ENCODE measurements at regions not wholly inside any gene's neighbourhood (a gene's known extent, or its start where the extent isn't known, plus 50 kb on each side); places are given as distances from the start of the nearest gene placed in this dataset.

DNA sequence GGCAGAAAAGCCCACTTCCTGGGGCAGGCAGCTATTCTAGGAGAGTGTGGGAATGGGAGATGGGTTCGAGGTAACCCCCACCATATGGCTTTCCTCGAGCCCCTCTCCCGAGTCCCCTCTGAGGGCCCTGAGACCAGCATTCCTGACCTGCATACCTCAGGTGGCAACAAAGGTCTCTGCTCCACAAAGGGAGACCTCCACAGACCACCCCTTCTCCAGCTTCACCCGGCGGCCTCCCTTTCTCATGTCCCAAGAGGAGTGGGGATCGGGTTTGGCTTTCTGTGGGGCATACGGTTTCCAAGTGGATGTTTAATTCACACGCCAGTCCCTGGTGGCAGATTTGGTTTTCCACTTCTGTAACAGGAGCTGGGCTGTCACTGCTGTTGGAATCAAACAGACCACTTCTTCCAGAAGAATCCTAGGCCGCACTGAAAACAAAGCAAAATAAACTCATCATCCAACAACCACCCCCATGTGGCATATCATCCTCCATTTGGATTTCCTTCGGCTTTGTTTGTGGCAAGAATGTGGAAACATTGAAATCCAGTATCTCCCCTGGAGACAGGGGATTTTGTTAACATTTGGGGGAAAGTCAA lies 83.2 kb downstream of the DLL1 start:
- TF ChIP-seq, protein P1, sequence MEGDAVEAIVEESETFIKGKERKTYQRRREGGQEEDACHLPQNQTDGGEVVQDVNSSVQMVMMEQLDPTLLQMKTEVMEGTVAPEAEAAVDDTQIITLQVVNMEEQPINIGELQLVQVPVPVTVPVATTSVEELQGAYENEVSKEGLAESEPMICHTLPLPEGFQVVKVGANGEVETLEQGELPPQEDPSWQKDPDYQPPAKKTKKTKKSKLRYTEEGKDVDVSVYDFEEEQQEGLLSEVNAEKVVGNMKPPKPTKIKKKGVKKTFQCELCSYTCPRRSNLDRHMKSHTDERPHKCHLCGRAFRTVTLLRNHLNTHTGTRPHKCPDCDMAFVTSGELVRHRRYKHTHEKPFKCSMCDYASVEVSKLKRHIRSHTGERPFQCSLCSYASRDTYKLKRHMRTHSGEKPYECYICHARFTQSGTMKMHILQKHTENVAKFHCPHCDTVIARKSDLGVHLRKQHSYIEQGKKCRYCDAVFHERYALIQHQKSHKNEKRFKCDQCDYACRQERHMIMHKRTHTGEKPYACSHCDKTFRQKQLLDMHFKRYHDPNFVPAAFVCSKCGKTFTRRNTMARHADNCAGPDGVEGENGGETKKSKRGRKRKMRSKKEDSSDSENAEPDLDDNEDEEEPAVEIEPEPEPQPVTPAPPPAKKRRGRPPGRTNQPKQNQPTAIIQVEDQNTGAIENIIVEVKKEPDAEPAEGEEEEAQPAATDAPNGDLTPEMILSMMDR (IDR thresholded peaks at IDR 0.05; ENCODE audit: low read depth, low read length), result no peak
- Histone ChIP-seq H3K27ac (no peak overlapping the region), H3K36me3 (no peaks in the 10 kb centered on the region), H3K9me3 (ENCODE audit: low read depth) (no peaks in the 10 kb centered on the region), H3K4me3 (no peak overlapping the region), H3K4me1 (ENCODE audit: low read depth) (no peaks in the 10 kb centered on the region), H3K27me3 (no peaks in the 10 kb centered on the region)
- DNase-seq (ENCODE audit: low read depth in 1 of 2, low spot score in 1 of 2), result no peak

DNA sequence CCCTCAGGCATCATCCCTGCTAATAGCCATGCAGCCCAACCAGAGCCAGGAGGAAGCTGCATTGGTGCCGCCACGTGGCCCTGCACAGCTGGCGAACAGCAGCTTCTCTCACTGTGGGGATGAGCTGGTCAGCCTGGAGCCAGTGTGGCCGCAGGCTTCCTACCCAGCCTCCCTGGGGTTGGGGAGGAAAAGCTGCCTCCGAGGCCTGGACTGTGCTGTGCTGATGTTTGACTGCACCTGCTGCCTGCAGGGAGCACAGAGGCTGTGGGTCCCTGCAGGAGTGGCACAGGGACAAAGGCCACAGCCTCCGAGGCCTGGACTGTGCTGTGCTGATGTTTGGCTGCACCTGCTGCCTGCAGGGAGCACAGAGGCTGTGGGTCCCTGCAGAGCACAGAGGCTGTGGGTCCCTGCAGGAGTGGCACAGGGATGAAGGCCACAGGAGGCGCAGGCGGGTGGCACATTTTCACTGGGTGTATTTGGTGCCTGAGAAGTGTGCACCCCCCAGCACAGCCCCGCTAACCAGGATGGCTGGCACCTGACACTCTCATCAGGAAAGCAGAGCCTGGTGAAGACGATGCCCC lies 83.9 kb downstream of the DLL1 start:
- H3K36me3 ChIP-seq, result no peaks in the 10 kb centered on the region
- H3K27me3 ChIP-seq, result no peaks in the 10 kb centered on the region
- H3K27ac ChIP-seq, result no peak overlapping the region
- no peaks in the 10 kb centered on the region for H3K4me1 ChIP-seq (ENCODE audit: low read depth)
- TF ChIP-seq, protein P1 (IDR thresholded peaks at IDR 0.05; ENCODE audit: low read depth, low read length), result no peak
- no peak overlapping the region for H3K4me3 ChIP-seq
- no peak for DNase-seq (ENCODE audit: low read depth in 1 of 2, low spot score in 1 of 2)
- no peaks in the 10 kb centered on the region for H3K9me3 ChIP-seq (ENCODE audit: low read depth)

DNA sequence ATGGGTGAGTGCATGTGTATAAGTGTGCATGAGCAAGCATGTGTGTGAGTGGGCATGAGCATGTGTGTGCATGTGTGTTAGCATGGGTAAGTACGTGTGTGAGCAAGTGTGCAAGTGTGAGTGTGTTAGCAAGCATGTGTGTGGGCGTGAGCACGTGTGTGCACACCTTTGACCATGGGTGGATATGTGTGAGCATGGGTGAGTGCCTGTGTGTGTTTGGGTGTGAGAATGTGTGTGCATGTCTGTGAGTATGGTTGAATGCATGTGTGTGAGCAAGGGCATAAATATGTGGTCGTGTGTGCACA lies 84.6 kb downstream of the DLL1 start:
- Histone ChIP-seq H3K36me3 (no peaks in the 10 kb centered on the region), H3K4me3 (no peak overlapping the region), H3K27me3 (no peaks in the 10 kb centered on the region), H3K9me3 (ENCODE audit: low read depth) (no peaks in the 10 kb centered on the region), H3K27ac (no peak overlapping the region), H3K4me1 (ENCODE audit: low read depth) (no peaks in the 10 kb centered on the region)
- TF ChIP-seq, protein P1 (IDR thresholded peaks at IDR 0.05; ENCODE audit: low read depth, low read length), result no peak
- DNase-seq (ENCODE audit: low read depth in 1 of 2, low spot score in 1 of 2), result no peak

DNA sequence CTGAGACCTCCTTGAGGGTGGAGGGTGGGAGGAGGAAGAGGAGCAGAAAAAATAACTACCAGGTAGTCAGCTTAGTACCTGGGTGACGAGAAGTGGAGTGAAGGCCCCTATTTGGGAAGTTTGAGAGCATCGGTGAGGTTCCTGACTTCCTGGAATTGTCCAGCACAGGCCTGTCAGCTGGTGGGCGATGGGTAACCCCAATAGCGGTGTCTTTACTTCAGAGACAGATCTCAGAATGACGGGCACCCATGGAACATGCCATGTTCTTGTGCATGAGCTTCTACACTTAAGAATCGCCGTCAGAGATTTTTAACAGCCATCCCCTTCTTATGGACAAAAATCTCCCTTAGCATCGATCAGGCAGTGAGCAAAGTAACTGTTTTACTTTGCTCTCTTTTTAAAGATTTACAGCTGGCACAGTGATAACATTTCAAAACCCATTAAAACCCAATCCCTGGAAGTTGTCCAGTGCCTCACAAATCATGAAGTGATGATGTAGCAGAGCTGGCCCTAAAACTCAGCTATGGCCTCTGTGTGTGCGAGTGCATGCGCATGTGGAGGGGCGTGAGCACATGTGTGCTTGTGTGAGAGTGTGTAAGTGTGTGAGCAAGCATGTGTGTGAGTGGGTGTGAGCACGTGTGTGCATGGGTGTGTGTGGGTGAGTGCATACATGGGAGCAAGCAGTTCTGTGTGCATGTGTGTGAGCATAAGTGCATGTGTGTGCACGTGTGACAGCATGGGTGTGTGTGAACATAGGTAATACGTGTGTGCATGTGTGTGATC lies 85.2 kb downstream of the DLL1 start:
- no peaks in the 10 kb centered on the region for H3K27me3 ChIP-seq
- no peak overlapping the region for H3K27ac ChIP-seq
- no peaks in the 10 kb centered on the region for H3K36me3 ChIP-seq
- DNase-seq (ENCODE audit: low read depth in 1 of 2, low spot score in 1 of 2), result no peak
- TF ChIP-seq, protein P1 (IDR thresholded peaks at IDR 0.05; ENCODE audit: low read depth, low read length), result no peak
- no peaks in the 10 kb centered on the region for H3K9me3 ChIP-seq (ENCODE audit: low read depth)
- no peak overlapping the region for H3K4me3 ChIP-seq
- no peaks in the 10 kb centered on the region for H3K4me1 ChIP-seq (ENCODE audit: low read depth)

DNA sequence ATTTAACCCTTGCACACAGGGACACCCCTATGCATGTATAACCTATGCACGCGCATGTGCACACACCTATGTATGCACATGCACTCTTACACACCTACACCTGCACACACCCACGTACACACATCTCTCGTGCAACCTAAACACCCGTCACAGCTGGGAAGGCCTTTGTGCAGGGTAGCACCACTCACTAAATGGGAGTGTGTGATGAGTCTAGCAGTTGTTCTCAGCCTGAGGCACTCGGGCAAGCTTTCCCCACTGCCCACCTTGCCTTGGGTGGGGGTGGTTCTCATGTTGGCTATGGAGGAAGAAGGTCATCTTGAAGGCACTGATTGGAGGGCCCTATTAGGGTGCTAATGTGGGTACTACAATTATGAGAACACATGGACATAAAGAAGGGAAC lies 85.8 kb downstream of the DLL1 start:
- H3K4me3 ChIP-seq, result no peak overlapping the region
- no peak for DNase-seq (ENCODE audit: low read depth in 1 of 2, low spot score in 1 of 2)
- no peaks in the 10 kb centered on the region for H3K9me3 ChIP-seq (ENCODE audit: low read depth)
- H3K4me1 ChIP-seq (ENCODE audit: low read depth), result no peaks in the 10 kb centered on the region
- H3K27ac ChIP-seq, result no peak overlapping the region
- no peaks in the 10 kb centered on the region for H3K36me3 ChIP-seq
- TF ChIP-seq, protein P1 (IDR thresholded peaks at IDR 0.05; ENCODE audit: low read depth, low read length), result no peak
- no peaks in the 10 kb centered on the region for H3K27me3 ChIP-seq
